IPS-NIHi7 (cell line): ENCODE measurements at regions not wholly inside any gene's neighbourhood (a gene's known extent, or its start where the extent isn't known, plus 50 kb on each side); places are given as distances from the start of the nearest gene placed in this dataset.

ENCODE experiments used
- DNase-seq: peaks from one replicate; pipeline ENCODE4 v3.0.0; 2012; ENCODE audit warnings: mixed read lengths; ENCODE audit errors: extremely low spot score

- peak; percentile 30 for DNase-seq
Measured at GRCh38 chr2:66962716-66963115, 434.4 kb upstream of the ETAA1 start.

GRCh38 chr2:66966631-66967030, 430.5 kb upstream of the ETAA1 start:
- DNase-seq, result no peak

GRCh38 chr2:66968946-66969345, 428.2 kb upstream of the ETAA1 start:
- DNase-seq, result no peak

- no peak for DNase-seq
Measured at GRCh38 chr2:66981074-66981473, 416.1 kb upstream of the ETAA1 start.

GRCh38 chr2:66982766-66983165, 414.4 kb upstream of the ETAA1 start:
- no peak for DNase-seq

- no peak for DNase-seq
Measured at GRCh38 chr2:66984864-66985263, 412.3 kb upstream of the ETAA1 start.

- DNase-seq, result no peak
Measured at GRCh38 chr2:66985906-66986305, 411.2 kb upstream of the ETAA1 start.

- DNase-seq, result no peak
Measured at GRCh38 chr2:66987733-66988132, 409.4 kb upstream of the ETAA1 start.

GRCh38 chr2:66994654-66995053, 402.5 kb upstream of the ETAA1 start:
- no peak for DNase-seq

- DNase-seq, result no peak
Measured at GRCh38 chr2:66995636-66996035, 401.5 kb upstream of the ETAA1 start.

- DNase-seq, result no peak
Measured at GRCh38 chr2:67002618-67003371, 394.3 kb upstream of the ETAA1 start.

- no peak for DNase-seq
Measured at GRCh38 chr2:67006373-67006960, 390.7 kb upstream of the ETAA1 start.

- no peak for DNase-seq
Measured at GRCh38 chr2:67008155-67008554, 389.0 kb upstream of the ETAA1 start.

GRCh38 chr2:67012165-67012564, 385.0 kb upstream of the ETAA1 start:
- no peak for DNase-seq

- DNase-seq, result no peak
Measured at GRCh38 chr2:67013821-67014220, 383.3 kb upstream of the ETAA1 start.

GRCh38 chr2:67015681-67016080, 381.5 kb upstream of the ETAA1 start:
- DNase-seq, result no peak

- no peak for DNase-seq
Measured at GRCh38 chr2:67018301-67018700, 378.8 kb upstream of the ETAA1 start.

GRCh38 chr2:67032076-67032475, 365.1 kb upstream of the ETAA1 start:
- DNase-seq, result no peak

GRCh38 chr2:67036444-67036843, 360.7 kb upstream of the ETAA1 start:
- DNase-seq, result no peak

GRCh38 chr2:67037655-67038054, 359.5 kb upstream of the ETAA1 start:
- DNase-seq, result no peak

GRCh38 chr2:67038195-67038594, 358.9 kb upstream of the ETAA1 start:
- DNase-seq, result no peak

GRCh38 chr2:67039058-67039457, 358.1 kb upstream of the ETAA1 start:
- DNase-seq, result no peak

- no peak for DNase-seq
Measured at GRCh38 chr2:67039517-67040103, 357.5 kb upstream of the ETAA1 start.
